NCI-H2196 treated with DMSO at 0.1 percent for 48 hours (cell line): ENCODE measurements at regions not wholly inside any gene's neighbourhood (a gene's known extent, or its start where the extent isn't known, plus 50 kb on each side); places are given as distances from the start of the nearest gene placed in this dataset.
"Not testable (repeated sequence)": the region's sequence is repeated elsewhere in the genome, so short reads cannot be mapped to it uniquely, and the experiment has no call there.

ENCODE experiments used
- DNase-seq: peaks from one replicate; lab custom pipeline; 2025; ENCODE audit not compliant: unreplicated experiment; lab: John Stamatoyannopoulos, UW

DNA sequence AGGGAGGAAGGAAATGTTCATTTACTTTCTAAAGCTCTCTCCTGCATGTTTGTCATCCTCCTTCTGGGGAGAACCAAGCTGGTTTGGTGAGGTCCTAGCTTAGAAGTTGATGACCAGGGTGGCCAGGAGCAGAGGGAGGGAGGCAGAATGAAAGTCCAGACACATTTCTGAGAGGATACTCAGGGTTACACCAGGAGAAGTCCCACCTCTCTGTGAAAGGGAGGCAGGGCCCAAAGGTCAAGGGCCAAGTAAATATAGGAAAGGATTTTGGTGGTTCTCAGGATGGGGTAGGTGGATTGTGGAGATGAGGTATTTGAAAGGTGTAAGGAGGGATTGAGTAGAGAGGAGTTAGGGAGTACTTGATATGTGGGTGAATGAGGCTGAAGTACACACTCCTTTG, 58.0 kb upstream of the FBXO11 start:
- no peak for DNase-seq

DNA sequence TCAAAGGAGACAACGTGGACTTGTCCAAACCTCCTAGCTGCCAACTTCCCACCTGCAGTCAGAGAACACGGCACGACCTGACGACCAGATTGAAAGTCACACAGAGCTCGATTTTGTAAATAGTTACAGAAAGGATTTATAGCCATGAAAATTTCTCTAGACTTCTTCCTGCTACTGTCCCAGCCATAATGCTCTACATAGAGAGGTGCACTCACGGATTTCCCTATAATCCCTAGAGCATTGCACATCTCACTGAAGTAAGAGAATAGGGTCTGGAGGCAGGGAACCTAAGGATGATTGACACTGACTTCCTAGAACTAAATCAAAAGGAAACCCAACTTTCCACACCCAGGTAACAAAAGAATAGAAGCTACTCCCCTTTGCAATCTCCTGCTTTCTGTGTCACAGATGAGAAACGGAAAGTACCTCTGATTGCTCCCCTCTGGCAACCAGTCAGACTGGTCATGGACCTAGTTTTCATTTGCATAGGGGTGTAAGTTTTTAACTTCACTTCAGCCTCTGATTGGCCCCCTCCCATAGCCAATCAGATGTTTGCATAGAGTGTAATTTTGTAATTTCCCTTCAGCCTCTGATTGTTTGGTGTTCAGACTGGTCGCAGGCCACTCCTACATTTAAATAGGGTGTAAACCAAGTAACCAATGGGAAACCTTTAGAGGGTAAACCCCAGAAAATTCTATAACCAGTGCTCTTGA, 58.6 kb upstream of the FBXO11 start:
- no peak for DNase-seq

DNA sequence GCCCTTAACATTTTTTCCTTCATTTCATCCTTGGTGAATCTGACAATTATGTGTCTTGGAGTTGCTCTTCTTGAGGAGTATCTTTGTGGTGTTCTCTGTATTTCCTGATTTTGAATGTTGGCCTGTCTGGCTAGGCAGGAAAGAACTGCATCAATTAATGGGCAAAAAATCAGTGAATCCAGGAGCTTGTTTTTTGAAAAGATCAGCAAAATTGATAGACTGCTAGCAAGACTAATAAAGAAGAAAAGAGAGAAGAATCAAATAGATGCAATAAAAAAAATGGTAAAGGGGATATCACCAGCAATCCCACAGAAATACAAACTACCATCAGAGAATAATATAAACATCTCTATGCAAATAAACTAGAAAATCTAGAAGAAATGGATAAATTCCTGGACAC, 70.4 kb upstream of the FBXO11 start:
- not testable (repeated sequence) for DNase-seq

- DNase-seq, result no peak
Observed at GRCh38 chr2:47984041-47984440, 77.7 kb upstream of the FBXO11 start.

DNA sequence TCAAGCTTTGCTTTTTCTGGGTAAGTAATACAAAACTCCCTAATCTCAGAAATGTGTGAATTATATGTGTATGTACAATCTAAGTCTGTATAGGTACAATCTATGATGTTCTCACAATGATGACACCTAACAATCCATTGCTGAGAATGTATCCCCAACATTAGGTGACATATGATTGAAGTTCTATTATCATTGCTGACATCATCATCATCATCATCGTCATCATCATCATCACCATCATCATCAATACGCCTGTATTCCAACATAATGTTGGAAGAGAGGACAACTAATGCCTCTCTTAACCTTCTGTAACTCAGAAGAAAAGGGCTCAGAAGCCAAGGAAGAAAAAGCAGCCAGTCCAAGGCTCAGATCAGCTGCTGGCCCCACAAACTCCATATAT, 84.2 kb upstream of the FBXO11 start:
- no peak for DNase-seq

DNA sequence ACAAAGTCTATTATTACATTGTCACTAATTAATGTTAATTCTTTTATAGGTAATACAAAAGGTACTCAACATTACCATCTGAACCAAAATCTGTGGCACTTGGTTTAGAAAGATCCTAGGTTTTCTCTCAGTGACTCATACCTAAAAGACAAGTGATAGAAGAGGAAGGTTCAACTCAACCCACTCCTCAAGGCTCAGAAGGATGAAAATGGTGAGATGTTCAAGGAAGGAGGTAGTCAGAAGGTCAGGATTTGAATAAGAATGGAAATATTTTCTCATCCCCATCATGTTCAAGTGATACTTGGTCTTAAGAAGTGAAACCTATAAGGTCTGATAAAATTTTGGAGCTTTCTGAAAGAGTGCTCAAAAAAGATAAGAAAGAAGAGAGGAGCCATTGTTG, 86.4 kb upstream of the FBXO11 start:
- no peak for DNase-seq

DNA sequence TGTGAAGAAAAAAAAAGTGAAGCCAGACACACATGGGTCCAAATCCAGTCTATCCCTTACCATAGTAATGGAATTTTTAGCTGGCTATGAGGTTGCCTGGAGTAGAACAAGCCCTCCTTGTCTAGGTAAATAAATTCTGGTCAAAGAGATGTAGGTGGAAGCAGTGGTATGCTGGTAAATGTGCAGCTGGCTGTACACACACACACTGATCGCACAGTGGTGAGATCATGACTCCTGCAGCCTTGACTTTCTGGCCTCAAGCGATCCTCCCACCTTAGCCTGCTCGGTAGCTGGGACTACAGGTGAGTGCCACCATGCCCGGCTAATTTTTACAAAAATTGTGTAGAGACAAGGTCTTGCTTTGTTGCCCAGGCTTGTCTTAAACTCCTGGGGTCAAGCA, 90.5 kb upstream of the FBXO11 start:
- no peak for DNase-seq

- DNase-seq, result no peak
Observed at GRCh38 chr2:47999512-47999911, 93.2 kb upstream of the FBXO11 start.

DNA sequence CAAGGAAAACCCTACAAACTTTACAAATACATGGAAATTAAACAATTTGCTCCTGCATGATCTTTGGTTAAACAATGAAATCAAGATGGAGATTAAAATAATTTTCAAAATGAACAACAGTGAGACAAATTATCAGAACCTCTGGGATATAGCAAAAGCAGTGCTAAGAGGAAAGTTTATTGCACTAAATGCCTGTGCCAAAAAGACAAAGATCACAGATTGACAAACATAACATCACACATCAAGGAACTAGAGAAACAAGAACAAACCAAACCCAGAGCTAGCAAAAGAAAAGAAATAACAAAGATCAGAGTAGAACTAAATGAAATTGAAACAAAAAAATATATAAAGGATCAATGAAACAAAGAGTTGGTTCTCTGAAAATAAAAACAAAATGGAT, 95.2 kb upstream of the FBXO11 start:
- no peak for DNase-seq

DNA sequence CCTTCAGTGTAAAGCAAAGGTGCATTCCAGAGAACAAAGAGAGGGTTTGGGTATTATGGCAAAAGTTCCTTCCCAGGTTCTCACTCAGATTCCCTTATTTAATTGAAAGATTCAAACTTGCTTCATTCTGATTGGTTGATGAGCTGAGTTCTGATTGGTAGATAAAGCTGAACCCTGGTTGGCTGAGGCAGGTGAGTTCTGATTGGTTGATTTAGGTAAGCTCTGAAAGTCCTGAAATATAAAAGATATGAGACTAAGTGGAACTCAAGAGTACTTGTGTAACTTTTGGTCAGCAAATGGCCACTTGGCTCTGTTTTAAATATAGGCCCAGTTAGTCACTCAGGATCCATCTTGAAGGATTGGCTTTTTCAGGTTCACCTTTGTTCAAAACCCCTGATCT, 99.8 kb upstream of the FBXO11 start:
- no peak for DNase-seq

GRCh38 chr2:48007699-48008268, 101.5 kb upstream of the FBXO11 start:
- no peak for DNase-seq

GRCh38 chr2:48009256-48009655, 103.0 kb upstream of the FBXO11 start:
- no peak for DNase-seq

DNA sequence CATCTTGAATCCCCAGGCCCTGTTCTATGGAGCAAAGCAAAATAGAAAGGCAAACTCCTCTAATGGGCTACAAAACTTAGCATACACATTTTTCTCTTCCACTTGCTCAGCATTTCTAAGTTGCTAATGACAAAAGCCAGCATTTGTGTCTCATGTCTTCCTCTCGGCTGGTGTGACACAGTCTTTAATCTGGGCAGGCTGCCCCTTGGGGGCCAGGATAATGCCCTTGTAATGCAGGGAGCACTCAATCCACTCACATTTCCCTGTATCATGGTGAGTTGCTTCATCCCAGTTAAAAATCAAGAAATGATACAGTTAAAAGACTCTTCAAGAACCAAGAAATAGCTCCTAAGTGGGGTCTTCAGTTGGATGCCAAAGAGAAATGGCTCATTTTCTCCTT, 109.1 kb upstream of the FBXO11 start:
- no peak for DNase-seq

DNA sequence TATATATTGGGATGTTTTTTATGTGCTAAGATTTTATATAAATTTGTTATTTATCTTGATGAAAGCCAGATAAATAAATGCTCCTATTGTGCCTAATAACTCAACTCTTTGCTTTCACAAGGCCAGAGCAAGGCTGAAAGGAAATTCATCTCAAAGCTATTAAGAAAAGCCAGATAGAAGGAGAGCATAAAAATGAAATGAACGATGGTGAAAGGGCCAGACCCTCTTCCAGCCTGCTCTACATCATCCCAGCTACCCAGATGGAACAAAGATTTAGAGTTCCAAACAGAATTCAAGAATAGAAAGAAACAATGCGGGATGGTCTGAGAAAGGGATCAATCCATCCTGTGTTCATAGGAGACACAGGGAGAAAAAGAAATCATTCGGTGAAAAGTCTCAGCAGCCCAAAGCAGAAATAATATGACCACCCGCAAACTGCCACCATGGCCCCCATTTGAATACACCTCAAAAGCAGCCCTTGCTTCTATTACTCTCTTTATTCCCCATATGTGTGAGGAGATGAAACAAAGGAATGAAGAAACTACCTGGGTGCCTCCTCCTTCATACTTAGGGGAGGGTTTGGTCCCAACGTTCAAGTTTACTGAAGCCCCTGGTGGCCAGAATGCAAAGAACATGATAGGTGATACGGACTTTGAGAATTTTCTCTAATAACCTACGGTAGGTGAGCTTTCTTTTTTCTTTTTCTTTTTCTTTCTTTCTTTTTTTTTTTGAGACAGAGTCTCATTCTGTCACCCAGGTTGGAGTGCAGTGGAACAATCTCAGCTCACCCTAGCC, 110.1 kb upstream of the FBXO11 start:
- DNase-seq, result no peak

GRCh38 chr2:48017136-48017535, 110.8 kb upstream of the FBXO11 start:
- no peak for DNase-seq

GRCh38 chr2:48018480-48018879, 112.2 kb upstream of the FBXO11 start:
- no peak for DNase-seq

GRCh38 chr2:48026865-48027264, 120.6 kb upstream of the FBXO11 start:
- DNase-seq, result no peak

DNA sequence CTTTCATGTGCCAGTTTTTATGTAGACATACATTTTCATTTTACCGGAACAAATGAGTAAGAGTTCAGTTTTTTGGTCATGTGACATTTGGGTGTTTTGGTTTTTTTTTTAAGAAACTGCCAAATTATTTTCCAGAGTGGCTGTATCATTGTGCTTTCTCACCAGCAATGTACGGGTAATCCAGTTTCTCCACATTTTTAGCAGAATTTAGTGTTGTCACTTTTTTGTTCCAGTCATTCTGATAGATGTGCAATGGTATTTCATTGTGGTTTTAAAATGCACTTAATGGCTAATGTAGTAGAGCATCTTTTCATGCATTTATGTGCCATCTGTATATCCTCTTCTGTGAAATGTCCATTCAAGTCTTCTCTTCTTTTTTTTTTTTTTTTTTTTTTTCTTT, 126.5 kb upstream of the FBXO11 start:
- DNase-seq, result no peak

DNA sequence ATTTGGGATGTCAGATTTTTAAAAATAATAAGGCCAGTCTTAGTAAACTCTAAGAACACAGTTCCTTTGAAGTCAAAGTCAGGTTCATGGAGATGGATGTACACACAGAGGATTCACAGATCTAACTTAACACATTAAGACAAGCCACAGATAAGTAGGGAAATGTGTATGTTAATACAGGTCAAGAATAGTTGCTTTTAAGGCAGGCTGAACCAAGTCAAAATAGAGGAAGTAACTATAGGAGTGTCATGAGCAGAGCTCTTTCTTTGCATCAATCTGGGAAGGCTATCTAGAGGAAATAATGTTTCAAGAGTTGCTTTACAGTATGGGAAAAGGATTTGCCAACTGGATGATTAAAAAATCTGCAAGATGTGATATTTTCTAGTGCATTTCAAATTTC, 128.0 kb upstream of the FBXO11 start:
- DNase-seq, result no peak

DNA sequence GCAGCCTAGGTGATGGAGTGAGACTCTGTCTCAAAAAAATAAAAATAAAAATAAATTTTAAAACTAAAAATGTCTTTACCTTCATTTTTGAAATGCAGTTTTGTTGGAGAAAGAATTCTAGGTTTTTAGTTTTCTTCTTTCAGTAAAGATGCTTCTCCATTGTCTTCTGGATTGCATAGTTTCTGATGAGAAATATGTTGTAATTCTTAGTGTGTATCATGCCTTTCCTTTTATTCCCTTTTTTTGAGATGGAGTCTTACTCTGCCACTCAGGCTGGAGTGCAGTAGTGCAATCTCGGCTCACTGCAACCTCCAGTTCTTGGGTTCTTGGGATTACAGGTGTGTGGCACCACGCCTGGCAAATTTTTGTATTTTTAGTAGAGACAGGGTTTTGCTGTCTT, 130.0 kb upstream of the FBXO11 start:
- no peak for DNase-seq

GRCh38 chr2:48039209-48039990, 133.1 kb upstream of the FBXO11 start:
- no peak for DNase-seq
